PC-3 (cell line): ENCODE measurements at regions not wholly inside any gene's neighbourhood (a gene's known extent, or its start where the extent isn't known, plus 50 kb on each side); places are given as distances from the start of the nearest gene placed in this dataset.
A peak's percentile ranks its signal among the peaks of the same experiment; 100 is the strongest.

Experiments used
- ATAC-seq: fragments of 200-7000 bp; cut with Tn5 transposase; 2 replicates; pipeline ENCODE4 v1.9.1; 2020; ENCODE audit warnings: mild to moderate bottlenecking, moderate library complexity
- BruUV-seq: library from RNA; stranded (reverse); fragments of 400-500 nt; replicated peaks from 2 replicates; lab custom pipeline; 2021; lab: Mats Ljungman, UMichigan
- CTCF ChIA-PET: fragments of 300-600 bp; sonication (Branson Sonifier 250); formaldehyde crosslinking; loops from one replicate; lab custom pipeline; 2022; ENCODE audit warnings: antibody characterized with exemption; lab: Charles Lee
- POLR2A ChIA-PET: fragments of 300-600 bp; sonication (Branson Sonifier 250); formaldehyde crosslinking; loops from one replicate; lab custom pipeline; 2022; ENCODE audit warnings: antibody characterized with exemption; ENCODE audit not compliant: unreplicated experiment; lab: Charles Lee
- DNase-seq: peaks from one replicate; pipeline ENCODE4 v3.0.0-alpha.2; 2015
- H2AFZ ChIP-seq: fragments of 300-600 bp; sonication (generic); 2 replicates; pipeline ENCODE4 v1.6.0; 2016; ENCODE audit warnings: antibody characterized with exemption, low read length
- H3F3A ChIP-seq: fragments of 300-600 bp; sonication (generic); one replicate; pipeline ENCODE4 v1.6.0; 2017; ENCODE audit warnings: antibody characterized with exemption, low read length, control low read depth, mild to moderate bottlenecking; ENCODE audit not compliant: unreplicated experiment
- H3K27ac ChIP-seq: fragments of 300-600 bp; sonication (generic); 2 replicates; pipeline ENCODE4 v1.5.1; 2016; ENCODE audit warnings: mild to moderate bottlenecking, low read length
- H3K27me3 ChIP-seq: fragments of 300-600 bp; sonication (generic); 2 replicates; pipeline ENCODE4 v1.6.1; 2016; ENCODE audit warnings: low read length, mixed read lengths
- H3K36me3 ChIP-seq: fragments of 300-600 bp; sonication (generic); 2 replicates; pipeline ENCODE4 v1.6.1; 2016; ENCODE audit warnings: low read depth, mixed run types, low read length, mixed read lengths
- H3K4me1 ChIP-seq: fragments of 300-600 bp; sonication (generic); 2 replicates; pipeline ENCODE4 v1.5.1; 2016; ENCODE audit warnings: low read length; ENCODE audit not compliant: insufficient read depth
- H3K4me2 ChIP-seq: fragments of 300-600 bp; sonication (generic); 2 replicates; pipeline ENCODE4 v1.6.0; 2016; ENCODE audit warnings: low read length
- H3K4me3 ChIP-seq: fragments of 300-600 bp; sonication (generic); 2 replicates; pipeline ENCODE4 v1.5.1; 2016; ENCODE audit warnings: mild to moderate bottlenecking, low read length, mixed read lengths
- H3K79me2 ChIP-seq: fragments of 300-600 bp; sonication (generic); 2 replicates; pipeline ENCODE4 v1.6.1; 2017; ENCODE audit warnings: low read length, mixed read lengths
- H3K9ac ChIP-seq: fragments of 300-600 bp; sonication (generic); 2 replicates; pipeline ENCODE4 v1.6.0; 2016; ENCODE audit warnings: mild to moderate bottlenecking, low read length
- H3K9me2 ChIP-seq: fragments of 300-600 bp; sonication (generic); replicated peaks from 2 replicates; pipeline ENCODE4 v1.6.1; 2016; ENCODE audit warnings: mixed run types, low read length, mixed read lengths
- H3K9me3 ChIP-seq: fragments of 300-600 bp; sonication (generic); 2 replicates; pipeline ENCODE4 v1.6.1; 2016; ENCODE audit warnings: low read length, mixed read lengths
- H4K20me1 ChIP-seq: fragments of 300-600 bp; sonication (generic); 2 replicates; pipeline ENCODE4 v1.6.1; 2016; ENCODE audit warnings: low read length, mixed read lengths
- CTCF ChIP-seq: fragments of 300-600 bp; sonication (generic); conservative IDR thresholded peaks from 2 replicates; pipeline ENCODE4 v1.5.1; 2017; ENCODE audit warnings: antibody characterized with exemption, low read depth, mild to moderate bottlenecking, low read length
- EZH2 ChIP-seq: fragments of 300-600 bp; sonication (generic); IDR thresholded peaks from one replicate; pipeline ENCODE4 v1.6.1; 2017; ENCODE audit warnings: antibody characterized with exemption, mild to moderate bottlenecking, low read length; ENCODE audit not compliant: unreplicated experiment
- EZH2phosphoT487 ChIP-seq: fragments of 300-600 bp; sonication (generic); IDR thresholded peaks from 2 replicates; pipeline ENCODE4 v1.6.1; 2018; ENCODE audit warnings: mild to moderate bottlenecking, antibody characterized with exemption, low read length, borderline replicate concordance
- intact Hi-C: fragments of 100-400 bp; cut with micrococcal nuclease; formaldehyde crosslinking; loops from 2 replicates; pipeline ENCODE4 v1.9.0; 2023

GRCh38 chr1:244965185-244966030 lies 101.1 kb upstream of the HNRNPU start:
- ChIA-PET CTCF (interaction anchor here (2.2 kb wide), 1 partner anchor 77 kb away, joined by 5 read pairs; no protein-coding TSS in a partner anchor), POLR2A (interaction anchor here (0.6 kb wide), 1 partner anchor 67 kb away, joined by 3 read pairs; no protein-coding TSS in a partner anchor)
- Histone ChIP-seq H3K27me3 (no peaks in the 10 kb centered on the region), H3K36me3 (no peaks in the 10 kb centered on the region), H4K20me1 (no peaks in the 10 kb centered on the region), H3K4me1 (peaks cover 39% of the 10 kb centered on the region), H2AFZ (no peak overlapping the region), H3K9me3 (no peaks in the 10 kb centered on the region), H3K27ac (no peak overlapping the region; the same call in 1 of the 2 replicates), H3F3A (peaks cover 9% of the 10 kb centered on the region), H3K79me2 (no peaks in the 10 kb centered on the region), H3K4me2 (0 out of 2 replicates have a peak overlapping the region, but pooled peaks have one; percentile 78), H3K9ac (no peak overlapping the region), H3K9me2 (no peaks in the 10 kb centered on the region), H3K4me3 (no peak overlapping the region)
- ATAC-seq (no peak), DNase-seq (no peak)
- no peak for TF ChIP-seq EZH2phosphoT487
- intact Hi-C loops = loop anchor here (2.0 kb wide), 1 partner anchor 47 kb away; no protein-coding TSS in a partner anchor
- BruUV-seq = no TSS peak

- Histone ChIP-seq H3K27me3 (no peaks in the 10 kb centered on the region), H2AFZ (peak overlapping the region; percentile 84), H3K4me3 (peak overlapping the region; percentile 51), H3K4me2 (peak overlapping the region; percentile 78), H3K27ac (peak overlapping the region; percentile 85), H4K20me1 (no peaks in the 10 kb centered on the region), H3K4me1 (peaks cover 39% of the 10 kb centered on the region), H3K9me3 (no peaks in the 10 kb centered on the region), H3K9me2 (no peaks in the 10 kb centered on the region), H3K36me3 (no peaks in the 10 kb centered on the region), H3F3A (peaks cover 9% of the 10 kb centered on the region), H3K9ac (peak overlapping the region; percentile 52), H3K79me2 (no peaks in the 10 kb centered on the region)
- ATAC-seq (peak; percentile 88), DNase-seq (peak; percentile 90)
- intact Hi-C loops = loop anchor here (1.0 to 5.0 kb wide), 3 partner anchors 46 to 307 kb away; partner anchors contain the start of gene HNRNPU
- TF ChIP-seq EZH2phosphoT487 = no peak
- TF ChIP-seq EZH2 = no peak
- no peak for TF ChIP-seq CTCF
- ChIA-PET CTCF (interaction anchor here (0.5 to 2.2 kb wide), 3 partner anchors 79 to 1072 kb away, joined by 3 to 5 read pairs (median 4); no protein-coding TSS in a partner anchor), POLR2A (interaction anchor here (0.5 to 1.1 kb wide), 5 partner anchors 38 to 119 kb away, joined by 3 to 16 read pairs (median 3); partner anchors contain the start of gene HNRNPU)
- BruUV-seq = TSS peak; percentile 24
Observed at GRCh38 chr1:244964112-244964971, 100.0 kb upstream of the HNRNPU start.
